Retinal pigment epithelial cell (primary cell): ENCODE measurements at regions not wholly inside any gene's neighbourhood (a gene's known extent, or its start where the extent isn't known, plus 50 kb on each side); places are given as distances from the start of the nearest gene placed in this dataset.

Source experiments
- DNase-seq: peaks from one replicate; pipeline ENCODE4 v3.0.0-alpha.2; 2010; ENCODE audit warnings: low read depth
- H3K4me3 ChIP-seq: 2 replicates; pipeline ENCODE4 v1.5.1; 2011; ENCODE audit warnings: mild to moderate bottlenecking, low read length, control low read depth, moderate library complexity
- TF ChIP-seq, protein P1 (sequence below): conservative IDR thresholded peaks from 2 replicates; pipeline ENCODE4 v1.5.1; 2011; ENCODE audit warnings: low read depth, low read length, control low read depth, inconsistent platforms

DNA sequence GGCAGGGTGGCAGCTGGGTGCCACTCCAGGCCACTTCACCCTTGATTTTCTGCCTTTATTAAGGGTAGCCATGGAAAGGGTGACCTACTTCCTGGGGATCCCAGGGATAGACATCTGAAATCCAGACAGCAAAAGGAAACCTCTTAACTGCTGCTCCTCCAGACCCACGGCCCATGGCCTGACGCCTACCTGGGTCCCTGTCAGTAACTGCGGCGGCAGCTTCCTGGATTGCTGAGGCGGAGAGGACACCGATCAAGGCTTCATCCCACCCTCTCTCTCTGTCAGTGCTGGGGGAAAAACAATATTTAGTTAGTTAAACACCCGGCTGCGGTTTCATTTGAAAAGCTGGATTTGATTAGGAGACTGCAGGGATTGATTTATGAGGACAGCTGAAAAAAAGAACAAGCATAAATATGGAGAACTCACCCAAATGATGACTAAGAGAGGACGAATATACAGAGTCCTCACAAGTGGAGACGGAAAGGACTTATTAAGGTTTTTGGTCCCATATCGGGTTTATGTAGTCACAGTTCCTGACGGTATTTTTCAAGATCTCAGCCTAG, 158.7 kb upstream of the KLF4 start:
- H3K4me3 ChIP-seq = no peak overlapping the region
- TF ChIP-seq, protein P1, sequence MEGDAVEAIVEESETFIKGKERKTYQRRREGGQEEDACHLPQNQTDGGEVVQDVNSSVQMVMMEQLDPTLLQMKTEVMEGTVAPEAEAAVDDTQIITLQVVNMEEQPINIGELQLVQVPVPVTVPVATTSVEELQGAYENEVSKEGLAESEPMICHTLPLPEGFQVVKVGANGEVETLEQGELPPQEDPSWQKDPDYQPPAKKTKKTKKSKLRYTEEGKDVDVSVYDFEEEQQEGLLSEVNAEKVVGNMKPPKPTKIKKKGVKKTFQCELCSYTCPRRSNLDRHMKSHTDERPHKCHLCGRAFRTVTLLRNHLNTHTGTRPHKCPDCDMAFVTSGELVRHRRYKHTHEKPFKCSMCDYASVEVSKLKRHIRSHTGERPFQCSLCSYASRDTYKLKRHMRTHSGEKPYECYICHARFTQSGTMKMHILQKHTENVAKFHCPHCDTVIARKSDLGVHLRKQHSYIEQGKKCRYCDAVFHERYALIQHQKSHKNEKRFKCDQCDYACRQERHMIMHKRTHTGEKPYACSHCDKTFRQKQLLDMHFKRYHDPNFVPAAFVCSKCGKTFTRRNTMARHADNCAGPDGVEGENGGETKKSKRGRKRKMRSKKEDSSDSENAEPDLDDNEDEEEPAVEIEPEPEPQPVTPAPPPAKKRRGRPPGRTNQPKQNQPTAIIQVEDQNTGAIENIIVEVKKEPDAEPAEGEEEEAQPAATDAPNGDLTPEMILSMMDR = no peak
- DNase-seq = no peak

DNA sequence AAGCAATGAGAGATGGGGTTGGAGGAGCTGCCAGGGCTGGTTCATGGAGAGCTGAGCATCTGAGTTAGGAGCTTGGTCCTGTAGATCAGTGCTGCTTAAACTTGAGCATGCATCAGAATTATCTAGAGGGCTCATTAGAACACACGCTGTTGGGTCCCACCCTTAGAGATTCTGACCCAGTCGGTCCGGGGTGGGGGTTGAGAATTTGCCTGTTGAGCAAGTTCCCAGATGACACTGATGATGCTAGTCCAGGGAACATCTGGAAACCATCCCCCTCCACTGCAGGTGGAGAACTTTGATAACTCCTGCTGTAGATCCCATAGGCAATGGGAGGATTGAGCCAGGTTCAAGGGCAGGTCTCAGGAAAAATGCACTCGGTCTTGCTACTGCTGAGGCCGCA, 158.0 kb upstream of the KLF4 start:
- DNase-seq = no peak
- H3K4me3 ChIP-seq = no peak overlapping the region
- TF ChIP-seq, protein P1 = no peak

DNA sequence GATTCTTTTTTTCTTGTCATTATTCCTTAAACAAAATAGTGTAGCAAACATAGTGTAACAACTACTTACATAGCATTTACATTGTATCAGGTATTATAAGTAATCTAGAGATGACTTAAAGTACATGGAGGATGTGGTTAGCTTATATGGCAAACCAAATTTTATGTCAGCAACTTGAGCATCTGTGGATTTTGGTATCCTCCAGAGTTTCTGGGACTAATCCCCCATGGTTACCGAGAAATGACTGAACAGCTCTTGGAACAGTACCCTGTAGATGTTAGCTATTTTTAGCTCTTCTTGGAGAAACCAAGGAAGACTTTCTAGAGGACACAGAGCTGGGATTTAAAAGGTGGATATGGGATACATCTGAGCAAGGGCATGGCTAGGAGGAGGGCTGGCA, 157.6 kb upstream of the KLF4 start:
- TF ChIP-seq, protein P1 = no peak
- DNase-seq = no peak
- H3K4me3 ChIP-seq = no peak overlapping the region

GRCh38 chr9:107645464-107645833, 155.9 kb upstream of the KLF4 start:
- TF ChIP-seq, protein P1 = no peak
- no peak overlapping the region for H3K4me3 ChIP-seq
- DNase-seq = no peak

- H3K4me3 ChIP-seq = no peak overlapping the region
- TF ChIP-seq, protein P1 = no peak
- DNase-seq = no peak
Measured at GRCh38 chr9:107644733-107645463, 155.3 kb upstream of the KLF4 start.

- no peak overlapping the region for H3K4me3 ChIP-seq
- TF ChIP-seq, protein P1 = no peak
- no peak for DNase-seq
Measured at GRCh38 chr9:107639426-107639825, 149.9 kb upstream of the KLF4 start.
